Panc1 (cell line): ENCODE measurements at regions not wholly inside any gene's neighbourhood (a gene's known extent, or its start where the extent isn't known, plus 50 kb on each side); places are given as distances from the start of the nearest gene placed in this dataset.

ENCODE experiments used
- ATAC-seq: fragments of 200-7000 bp; cut with Tn5 transposase; 2 replicates; pipeline ENCODE4 v1.9.1; 2020; ENCODE audit warnings: mild to moderate bottlenecking, moderate library complexity
- BruUV-seq: library from RNA; stranded (reverse); fragments of 400-500 nt; replicated peaks from 2 replicates; lab custom pipeline; 2021; lab: Mats Ljungman, UMichigan
- CTCF ChIA-PET: fragments of 300-600 bp; sonication (Branson Sonifier 250); formaldehyde crosslinking; loops from one replicate; lab custom pipeline; 2022; ENCODE audit warnings: antibody characterized with exemption; lab: Charles Lee
- POLR2A ChIA-PET: fragments of 300-600 bp; sonication (Branson Sonifier 250); formaldehyde crosslinking; loops from one replicate; lab custom pipeline; 2022; ENCODE audit warnings: antibody characterized with exemption; lab: Charles Lee
- DNase-seq: peaks from one replicate; pipeline ENCODE4 v3.0.0-alpha.2; 2010; ENCODE audit warnings: low read depth, low spot score
- H3K27ac ChIP-seq: 2 replicates; pipeline ENCODE4 v1.5.1; 2011; ENCODE audit warnings: mild to moderate bottlenecking, low read length, inconsistent platforms
- H3K27me3 ChIP-seq: fragments of 200-500 bp; sonication (Bioruptor generic); 2 replicates; pipeline ENCODE4 v1.6.0; 2014; ENCODE audit warnings: low read length, inconsistent platforms; ENCODE audit not compliant: control insufficient read depth, insufficient read depth
- H3K36me3 ChIP-seq: fragments of 200-500 bp; sonication (Bioruptor generic); 2 replicates; pipeline ENCODE4 v1.5.1; 2014; ENCODE audit warnings: inconsistent platforms, mild to moderate bottlenecking, low read length, moderate library complexity; ENCODE audit not compliant: control insufficient read depth, insufficient read depth
- H3K4me1 ChIP-seq: 2 replicates; pipeline ENCODE4 v1.5.1; 2011; ENCODE audit warnings: inconsistent platforms, mild to moderate bottlenecking, low read length, moderate library complexity; ENCODE audit not compliant: control insufficient read depth, insufficient read depth
- H3K4me3 ChIP-seq, 2 experiments: 2 replicates each; pipeline ENCODE4 v1.5.1; 2011 to 2012; ENCODE audit warnings: low read depth in 2 of 2, low read length in 2 of 2, mild to moderate bottlenecking in 2 of 2, inconsistent platforms in 1 of 2, moderate library complexity in 1 of 2
- H3K9me3 ChIP-seq: fragments of 200-500 bp; sonication (Bioruptor generic); 2 replicates; pipeline ENCODE4 v1.5.1; 2014; ENCODE audit warnings: low read depth, mild to moderate bottlenecking, inconsistent platforms, low read length, moderate library complexity; ENCODE audit not compliant: control insufficient read depth, insufficient read depth
- CTCF ChIP-seq: fragments of 450-650 bp; IDR thresholded peaks from 2 replicates; pipeline ENCODE4 v1.5.1; 2017; ENCODE audit warnings: mild to moderate bottlenecking
- POLR2AphosphoS5 ChIP-seq: IDR thresholded peaks from 2 replicates; pipeline ENCODE4 v1.6.1; 2012; ENCODE audit warnings: mild to moderate bottlenecking, low read depth, low read length, moderate library complexity
- REST ChIP-seq, 2 experiments: IDR thresholded peaks; 2 replicates each; pipeline ENCODE4 v1.6.1; 2011 to 2012; ENCODE audit warnings: low read depth in 2 of 2, control low read depth in 1 of 2, low read length in 1 of 2, mild to moderate bottlenecking in 1 of 2, moderate library complexity in 1 of 2; ENCODE audit not compliant: insufficient read depth in 1 of 2
- SIN3A ChIP-seq: IDR thresholded peaks from 2 replicates; pipeline ENCODE4 v1.6.1; 2012; ENCODE audit warnings: low read depth, mild to moderate bottlenecking, low read length, moderate library complexity, borderline replicate concordance; ENCODE audit not compliant: insufficient read depth
- TCF7L2 ChIP-seq: IDR thresholded peaks from 2 replicates; pipeline ENCODE4 v1.6.1; 2011; ENCODE audit warnings: mild to moderate bottlenecking, low read depth, low read length, inconsistent platforms
- in situ Hi-C: cut with HindIII; loops from 2 replicates; pipeline ENCODE4 v1.10.0; 2016; ENCODE audit warnings: low sequenced_read_pairs, low pct_unique_long_range_greater_than_20kb
- intact Hi-C: fragments of 100-400 bp; cut with micrococcal nuclease; formaldehyde crosslinking; loops from one replicate; pipeline ENCODE4 v1.10.0; 2022; ENCODE audit not compliant: unreplicated experiment

- CTCF ChIA-PET, result no interaction called here
- no peak for ATAC-seq
- in situ Hi-C loops (no loop called here), intact Hi-C loops (no loop called here)
- POLR2A ChIA-PET, result no interaction called here
- DNase-seq, result no peak
- peaks cover 12% of the 10 kb centered on the region for H3K27me3 ChIP-seq
- no peaks in the 10 kb centered on the region for H3K4me1 ChIP-seq
- H3K27ac ChIP-seq, result no peak overlapping the region
- no peaks in the 10 kb centered on the region for H3K36me3 ChIP-seq
- no TSS peak for BruUV-seq
- TF ChIP-seq REST (IDR thresholded peaks at IDR 0.05; ENCODE audit: insufficient read depth in 1 of 2, low read depth in 2 of 2, low read length in 1 of 2) (no peak), CTCF (no peak), TCF7L2 (no peak), POLR2AphosphoS5 (no peak), SIN3A (no peak)
- no peaks in the 10 kb centered on the region for H3K9me3 ChIP-seq
- no peak overlapping the region for H3K4me3 ChIP-seq
Measured at GRCh38 chr6:167429353-167429752, 104.5 kb downstream of the TTLL2 start.

- no peaks in the 10 kb centered on the region for H3K36me3 ChIP-seq
- ChIA-PET CTCF (no interaction called here), POLR2A (no interaction called here)
- H3K27me3 ChIP-seq, result peaks cover 19% of the 10 kb centered on the region; the same call in 1 of the 2 replicates
- intact Hi-C loops, result no loop called here
- H3K4me3 ChIP-seq, result no peak overlapping the region
- H3K4me1 ChIP-seq, result no peaks in the 10 kb centered on the region
- no peak overlapping the region for H3K27ac ChIP-seq
- in situ Hi-C loops, result no loop called here
- BruUV-seq, result no TSS peak
- no peaks in the 10 kb centered on the region for H3K9me3 ChIP-seq
- DNase-seq, result no peak
- ATAC-seq, result no peak
- no peak for TF ChIP-seq REST (IDR thresholded peaks at IDR 0.05; ENCODE audit: insufficient read depth in 1 of 2, low read depth in 2 of 2, low read length in 1 of 2)
- no peak for TF ChIP-seq TCF7L2
- TF ChIP-seq CTCF, result no peak
- no peak for TF ChIP-seq POLR2AphosphoS5
- TF ChIP-seq SIN3A, result no peak
Measured at GRCh38 chr6:167435209-167435728, 110.4 kb downstream of the TTLL2 start.
